GM19455 (cell line): ENCODE measurements at regions not wholly inside any gene's neighbourhood (a gene's known extent, or its start where the extent isn't known, plus 50 kb on each side); places are given as distances from the start of the nearest gene placed in this dataset.
"Not testable (repeated sequence)": the region's sequence is repeated elsewhere in the genome, so short reads cannot be mapped to it uniquely, and the experiment has no call there.

Experiments
- ATAC-seq: cut with Tn5 transposase; IDR thresholded peaks from one replicate; pipeline ENCODE4 v1.9.1; 2021; ENCODE audit not compliant: unreplicated experiment

GRCh38 chr22:22756109-22756508 is 111.7 kb downstream of the GGTLC2 start:
- ATAC-seq: no peak

GRCh38 chr22:22756551-22757201 is 112.3 kb downstream of the GGTLC2 start:
- ATAC-seq: not testable (repeated sequence)

GRCh38 chr22:22758101-22758807 is 113.8 kb downstream of the GGTLC2 start:
- not testable (repeated sequence) for ATAC-seq

GRCh38 chr22:22759371-22759770 is 115.0 kb downstream of the GGTLC2 start:
- no peak for ATAC-seq

- no peak for ATAC-seq
Observed at GRCh38 chr22:22759889-22760546, 115.6 kb downstream of the GGTLC2 start.

GRCh38 chr22:22761606-22761962 is 117.2 kb downstream of the GGTLC2 start:
- no peak for ATAC-seq

- ATAC-seq: no peak
Observed at GRCh38 chr22:22761963-22762772, 117.8 kb downstream of the GGTLC2 start.

GRCh38 chr22:22763512-22763911 is 119.1 kb downstream of the GGTLC2 start:
- ATAC-seq: no peak

GRCh38 chr22:22764085-22764484 is 119.7 kb downstream of the GGTLC2 start:
- ATAC-seq: no peak

- ATAC-seq: no peak
Observed at GRCh38 chr22:22767876-22768602, 119.6 kb upstream of the IGLL5 start.

- ATAC-seq: no peak
Observed at GRCh38 chr22:22768885-22769284, 118.7 kb upstream of the IGLL5 start.

GRCh38 chr22:22769434-22770279 is 118.0 kb upstream of the IGLL5 start:
- ATAC-seq: no peak

- no peak for ATAC-seq
Observed at GRCh38 chr22:22770280-22770871, 117.2 kb upstream of the IGLL5 start.

GRCh38 chr22:22770881-22771280 is 116.7 kb upstream of the IGLL5 start:
- ATAC-seq: no peak

- no peak for ATAC-seq
Observed at GRCh38 chr22:22771696-22772377, 115.8 kb upstream of the IGLL5 start.

- ATAC-seq: no peak
Observed at GRCh38 chr22:22772396-22772795, 115.2 kb upstream of the IGLL5 start.

GRCh38 chr22:22772883-22773282 is 114.7 kb upstream of the IGLL5 start:
- no peak for ATAC-seq

GRCh38 chr22:22773427-22773826 is 114.2 kb upstream of the IGLL5 start:
- ATAC-seq: no peak
